T-cell (primary cell): ENCODE measurements at regions not wholly inside any gene's neighbourhood (a gene's known extent, or its start where the extent isn't known, plus 50 kb on each side); places are given as distances from the start of the nearest gene placed in this dataset.

Experiments
- ATAC-seq, 4 experiments: fragments of 200-7000 bp in 3 of 4; fragments of 150-1000 bp in 1 of 4; cut with Tn5 transposase; replicated peaks in 1 of 4; 1 replicate in 3 of 4; 2 replicates in 1 of 4; pipeline ENCODE4 v1.10.0; 2021; ENCODE audit warnings: moderate library complexity in 3 of 4, mild to moderate bottlenecking in 2 of 4, moderate number of reproducible peaks in 1 of 4
- CTCF ChIA-PET, 2 donors: fragments of 300-600 bp; sonication (Branson Sonifier 250); formaldehyde crosslinking; loops; one replicate each; lab custom pipeline; 2022; ENCODE audit warnings: antibody characterized with exemption in 2 of 2; lab: Charles Lee
- POLR2A ChIA-PET, 2 donors: fragments of 300-600 bp; sonication (Branson Sonifier 250); formaldehyde crosslinking; loops; one replicate each; lab custom pipeline; 2022; ENCODE audit warnings: antibody characterized with exemption in 2 of 2; lab: Charles Lee
- DNase-seq, 35 experiments: peaks; one replicate each; pipeline versions ENCODE4 v3.0.0 to v3.0.0-alpha.2; 2013 to 2023
- H3K27ac ChIP-seq: one replicate; pipeline ENCODE4 v1.5.1; 2013; ENCODE audit warnings: low read length
- H3K27me3 ChIP-seq, 2 experiments: replicated peaks in 1 of 2; 1 replicate in 1 of 2; 2 replicates in 1 of 2; pipeline versions ENCODE4 v1.6.1 to v1.7.0; 2013; ENCODE audit warnings: low read length in 1 of 2, mixed read lengths in 1 of 2; ENCODE audit not compliant: control insufficient read depth in 2 of 2, insufficient read depth in 2 of 2; ENCODE audit errors: extremely low read depth in 1 of 2
- H3K36me3 ChIP-seq, 2 donors: 1 replicate in 1 of 2; 2 replicates in 1 of 2; pipeline versions ENCODE4 v1.6.1 to v1.7.0; 2013; ENCODE audit warnings: low read length in 1 of 2; ENCODE audit not compliant: control insufficient read depth in 2 of 2, insufficient read depth in 1 of 2; ENCODE audit errors: extremely low read depth in 1 of 2
- H3K4me1 ChIP-seq, 2 experiments: 1 replicate in 1 of 2; 2 replicates in 1 of 2; pipeline versions ENCODE4 v1.6.1 to v1.7.0; 2013; ENCODE audit warnings: low read length in 2 of 2, mixed read lengths in 1 of 2; ENCODE audit not compliant: insufficient read depth in 2 of 2, control insufficient read depth in 1 of 2; ENCODE audit errors: extremely low read depth in 1 of 2
- H3K4me3 ChIP-seq, 2 donors: 1 replicate in 1 of 2; 2 replicates in 1 of 2; pipeline versions ENCODE4 v1.5.1 to v1.7.0; 2013; ENCODE audit warnings: mild to moderate bottlenecking in 2 of 2, low read length in 1 of 2, moderate library complexity in 1 of 2; ENCODE audit not compliant: control insufficient read depth in 1 of 2; ENCODE audit errors: extremely low read depth in 1 of 2
- H3K9me3 ChIP-seq: 2 replicates; pipeline ENCODE4 v1.7.0; 2013
- H3K27ac Mint-ChIP-seq, 2 donors: one replicate each; pipeline ENCODE4 v1.8.0; 2020 to 2021; ENCODE audit warnings: mild to moderate bottlenecking in 2 of 2, mixed read lengths in 2 of 2
- H3K27me3 Mint-ChIP-seq, 2 donors: one replicate each; pipeline ENCODE4 v1.8.0; 2021 to 2022; ENCODE audit warnings: mixed read lengths in 2 of 2
- H3K36me3 Mint-ChIP-seq: one replicate; pipeline ENCODE4 v1.8.0; 2021; ENCODE audit warnings: mixed read lengths
- H3K4me1 Mint-ChIP-seq, 3 donors: one replicate each; pipeline ENCODE4 v1.8.0; 2020 to 2022; ENCODE audit warnings: mixed read lengths in 3 of 3, mild to moderate bottlenecking in 1 of 3
- H3K4me3 Mint-ChIP-seq, 3 donors: one replicate each; pipeline ENCODE4 v1.8.0; 2020 to 2022; ENCODE audit warnings: mild to moderate bottlenecking in 3 of 3, mixed read lengths in 3 of 3, moderate library complexity in 3 of 3
- H3K9me3 Mint-ChIP-seq, 3 donors: one replicate each; pipeline ENCODE4 v1.8.0; 2020 to 2022; ENCODE audit warnings: mixed read lengths in 3 of 3
- WGBS: methylation state at CpG from one replicate; pipeline ENCODE4 v1.1.5; 2013; ENCODE audit warnings: missing lambda C conversion rate; ENCODE audit not compliant: insufficient coverage; 5-methylcytosine and 5-hydroxymethylcytosine counted together

GRCh38 chr9:80359941-80360881 lies 788.4 kb downstream of the TLE4 start:
- Mint-ChIP-seq H3K9me3 (peaks cover 5 to 11% (median 6%) of the 10 kb centered on the region in 3 donors), H3K27me3 (no peaks in the 10 kb centered on the region), H3K4me1 (no peaks in the 10 kb centered on the region), H3K36me3 (no peaks in the 10 kb centered on the region), H3K4me3 (no peak overlapping the region), H3K27ac (no peak overlapping the region)
- Histone ChIP-seq H3K4me1 (no peaks in the 10 kb centered on the region), H3K4me3 (no peak overlapping the region), H3K36me3 (no peaks in the 10 kb centered on the region), H3K27me3 (no peaks in the 10 kb centered on the region), H3K27ac (no peak overlapping the region), H3K9me3 (no peaks in the 10 kb centered on the region)
- DNase-seq (no peak), ATAC-seq (no peak)
- WGBS: 93% methylated on average over 31 of the region's 35 CpGs
- CTCF ChIA-PET: no interaction called here
- POLR2A ChIA-PET: no interaction called here

- POLR2A ChIA-PET: no interaction called here
- H3K36me3 ChIP-seq: no peaks in the 10 kb centered on the region
These were observed 787.5 kb downstream of the TLE4 start for GRCh38 chr9:80359291-80359690.

GRCh38 chr9:80352967-80353366 lies 781.2 kb downstream of the TLE4 start:
- peaks cover 0 to 5% (median 3%) of the 10 kb centered on the region in 3 donors for H3K9me3 Mint-ChIP-seq
- ATAC-seq (no peak), DNase-seq (no peak)
- H3K4me3 Mint-ChIP-seq: no peak overlapping the region
- no peaks in the 10 kb centered on the region for H3K27me3 Mint-ChIP-seq
- Histone ChIP-seq H3K27me3 (no peaks in the 10 kb centered on the region), H3K36me3 (no peaks in the 10 kb centered on the region), H3K4me3 (no peak overlapping the region), H3K27ac (no peak overlapping the region), H3K9me3 (no peaks in the 10 kb centered on the region), H3K4me1 (no peaks in the 10 kb centered on the region)
- H3K36me3 Mint-ChIP-seq: no peaks in the 10 kb centered on the region
- no CpG with 5 or more reads among the region's 2 CpGs for WGBS
- POLR2A ChIA-PET: no interaction called here
- no peak overlapping the region for H3K27ac Mint-ChIP-seq
- H3K4me1 Mint-ChIP-seq: no peaks in the 10 kb centered on the region
- CTCF ChIA-PET: no interaction called here

More at GRCh38 chr9:80359291-80359690, 787.5 kb downstream of the TLE4 start:
- H3K27ac ChIP-seq: no peak overlapping the region
- ATAC-seq: no peak
- Mint-ChIP-seq H3K4me1 (no peaks in the 10 kb centered on the region), H3K9me3 (peaks cover 5 to 6% (median 6%) of the 10 kb centered on the region in 3 donors), H3K36me3 (no peaks in the 10 kb centered on the region), H3K4me3 (no peak overlapping the region), H3K27ac (no peak overlapping the region), H3K27me3 (no peaks in the 10 kb centered on the region)
- DNase-seq: no peak
- no peaks in the 10 kb centered on the region for H3K4me1 ChIP-seq
- no peaks in the 10 kb centered on the region for H3K9me3 ChIP-seq
- WGBS: 96% methylated on average over 9 of the region's 11 CpGs
- H3K4me3 ChIP-seq: no peak overlapping the region
- CTCF ChIA-PET: no interaction called here
- no peaks in the 10 kb centered on the region for H3K27me3 ChIP-seq

- Histone ChIP-seq H3K36me3 (no peaks in the 10 kb centered on the region), H3K4me1 (no peaks in the 10 kb centered on the region), H3K27me3 (no peaks in the 10 kb centered on the region), H3K27ac (no peak overlapping the region), H3K9me3 (no peaks in the 10 kb centered on the region), H3K4me3 (no peak overlapping the region)
- H3K9me3 Mint-ChIP-seq: peaks cover 0 to 3% (median 0%) of the 10 kb centered on the region in 3 donors
- DNase-seq (no peak), ATAC-seq (no peak)
- no CpG with 5 or more reads among the region's 1 CpG for WGBS
- H3K27me3 Mint-ChIP-seq: no peaks in the 10 kb centered on the region
- no peaks in the 10 kb centered on the region for H3K4me1 Mint-ChIP-seq
- no peaks in the 10 kb centered on the region for H3K36me3 Mint-ChIP-seq
- no peak overlapping the region for H3K27ac Mint-ChIP-seq
- ChIA-PET POLR2A (no interaction called here), CTCF (no interaction called here)
- no peak overlapping the region for H3K4me3 Mint-ChIP-seq
These were observed 779.8 kb downstream of the TLE4 start for GRCh38 chr9:80351612-80352011.

- ATAC-seq (no peak), DNase-seq (no peak)
- Mint-ChIP-seq H3K4me1 (no peaks in the 10 kb centered on the region), H3K27me3 (no peaks in the 10 kb centered on the region), H3K9me3 (peaks cover 0 to 7% (median 5%) of the 10 kb centered on the region in 3 donors), H3K36me3 (no peaks in the 10 kb centered on the region), H3K27ac (no peak overlapping the region), H3K4me3 (no peak overlapping the region)
- Histone ChIP-seq H3K9me3 (no peaks in the 10 kb centered on the region), H3K4me1 (no peaks in the 10 kb centered on the region), H3K27me3 (no peaks in the 10 kb centered on the region), H3K4me3 (no peak overlapping the region), H3K36me3 (no peaks in the 10 kb centered on the region), H3K27ac (no peak overlapping the region)
- WGBS: 100% methylated on average over 1 of the region's 3 CpGs
- ChIA-PET CTCF (no interaction called here), POLR2A (no interaction called here)
These were observed 754.3 kb downstream of the TLE4 start for GRCh38 chr9:80326105-80326504.

GRCh38 chr9:80320916-80321315 lies 749.2 kb downstream of the TLE4 start:
- H3K27me3 ChIP-seq: no peaks in the 10 kb centered on the region
- H3K27ac Mint-ChIP-seq: no peak overlapping the region
- H3K36me3 ChIP-seq: no peaks in the 10 kb centered on the region
- POLR2A ChIA-PET: no interaction called here
- no peak for DNase-seq
- CTCF ChIA-PET: interaction anchor here in 1 of 2 donors (0.6 kb wide), 1 partner anchor 12 kb away, joined by 4 read pairs; no protein-coding TSS in a partner anchor
- no peak overlapping the region for H3K4me3 Mint-ChIP-seq
- H3K36me3 Mint-ChIP-seq: no peaks in the 10 kb centered on the region
- no peak for ATAC-seq
- H3K27me3 Mint-ChIP-seq: no peaks in the 10 kb centered on the region
- H3K4me1 ChIP-seq: no peaks in the 10 kb centered on the region
- no peaks in the 10 kb centered on the region for H3K4me1 Mint-ChIP-seq
- no peaks in the 10 kb centered on the region for H3K9me3 ChIP-seq
- H3K27ac ChIP-seq: no peak overlapping the region
- no peak overlapping the region for H3K4me3 ChIP-seq
- no CpG with 5 or more reads among the region's 3 CpGs for WGBS
- peaks cover 0 to 3% (median 0%) of the 10 kb centered on the region in 3 donors for H3K9me3 Mint-ChIP-seq
